GM12873 (cell line): ENCODE measurements at regions not wholly inside any gene's neighbourhood (a gene's known extent, or its start where the extent isn't known, plus 50 kb on each side); places are given as distances from the start of the nearest gene placed in this dataset.

Experiments
- TF ChIP-seq, protein P1 (sequence below): IDR thresholded peaks from 2 replicates; pipeline ENCODE4 v1.5.1; 2012; ENCODE audit warnings: low read depth, mild to moderate bottlenecking, moderate library complexity, low read length, control low read depth; ENCODE audit not compliant: insufficient read depth; ENCODE audit errors: missing control alignments

DNA sequence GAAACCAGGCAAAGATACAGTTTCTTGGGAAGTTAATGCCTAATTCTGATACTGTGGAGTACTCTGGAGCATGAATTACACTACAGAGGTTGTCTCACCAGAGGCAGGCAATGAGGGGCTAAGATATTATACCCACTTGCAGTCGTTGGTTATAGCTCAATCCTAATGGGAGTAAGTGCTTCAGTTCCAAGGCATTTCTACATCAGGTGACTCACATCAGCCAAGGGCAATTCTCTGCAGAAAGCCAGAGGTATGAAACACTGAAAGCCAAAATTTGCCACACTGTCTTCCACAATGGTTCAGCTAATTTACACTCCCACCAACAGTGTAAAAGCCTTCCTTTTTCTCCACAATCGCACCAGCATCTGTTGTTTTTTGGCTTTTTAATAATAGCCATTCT, 174.0 kb upstream of the IL15 start:
- TF ChIP-seq, protein P1, sequence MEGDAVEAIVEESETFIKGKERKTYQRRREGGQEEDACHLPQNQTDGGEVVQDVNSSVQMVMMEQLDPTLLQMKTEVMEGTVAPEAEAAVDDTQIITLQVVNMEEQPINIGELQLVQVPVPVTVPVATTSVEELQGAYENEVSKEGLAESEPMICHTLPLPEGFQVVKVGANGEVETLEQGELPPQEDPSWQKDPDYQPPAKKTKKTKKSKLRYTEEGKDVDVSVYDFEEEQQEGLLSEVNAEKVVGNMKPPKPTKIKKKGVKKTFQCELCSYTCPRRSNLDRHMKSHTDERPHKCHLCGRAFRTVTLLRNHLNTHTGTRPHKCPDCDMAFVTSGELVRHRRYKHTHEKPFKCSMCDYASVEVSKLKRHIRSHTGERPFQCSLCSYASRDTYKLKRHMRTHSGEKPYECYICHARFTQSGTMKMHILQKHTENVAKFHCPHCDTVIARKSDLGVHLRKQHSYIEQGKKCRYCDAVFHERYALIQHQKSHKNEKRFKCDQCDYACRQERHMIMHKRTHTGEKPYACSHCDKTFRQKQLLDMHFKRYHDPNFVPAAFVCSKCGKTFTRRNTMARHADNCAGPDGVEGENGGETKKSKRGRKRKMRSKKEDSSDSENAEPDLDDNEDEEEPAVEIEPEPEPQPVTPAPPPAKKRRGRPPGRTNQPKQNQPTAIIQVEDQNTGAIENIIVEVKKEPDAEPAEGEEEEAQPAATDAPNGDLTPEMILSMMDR: no peak

DNA sequence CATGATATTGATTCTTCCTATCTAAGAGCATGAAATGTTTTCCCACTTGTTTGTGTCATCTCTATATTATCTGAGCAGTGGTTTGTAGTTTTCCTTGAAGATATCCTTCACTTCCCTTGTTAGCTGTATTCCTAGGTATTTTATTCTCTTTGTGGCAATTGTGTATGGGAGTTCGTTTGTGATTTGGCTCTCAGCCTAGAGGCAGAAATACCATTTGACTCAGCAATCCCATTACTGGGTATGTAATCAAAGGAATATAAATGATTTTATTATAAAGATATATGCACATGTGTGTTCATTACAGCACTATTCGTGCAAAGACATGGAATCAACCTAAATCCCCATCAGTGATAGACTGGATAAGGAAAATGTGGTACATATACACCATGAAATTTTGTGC, 172.7 kb upstream of the IL15 start:
- TF ChIP-seq, protein P1: no peak

DNA sequence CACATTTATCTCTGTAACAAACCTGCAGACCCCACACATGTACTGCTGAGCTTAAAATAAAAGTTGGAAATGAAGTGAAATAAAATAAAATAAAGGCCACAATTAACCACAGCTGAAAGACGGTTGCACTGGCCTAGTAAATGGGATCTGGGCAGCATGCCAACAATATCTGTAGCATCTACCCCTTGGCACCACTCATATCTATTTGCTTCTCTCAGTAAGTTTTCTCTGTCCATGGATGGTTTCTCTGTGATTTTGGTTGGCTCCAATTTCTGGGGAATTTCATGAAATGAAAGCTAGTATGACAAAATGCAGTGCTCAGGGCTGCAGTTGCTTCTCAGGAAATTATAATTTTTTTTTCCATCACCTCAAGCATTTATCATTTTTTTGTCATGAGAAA, 172.0 kb upstream of the IL15 start:
- TF ChIP-seq, protein P1: no peak

DNA sequence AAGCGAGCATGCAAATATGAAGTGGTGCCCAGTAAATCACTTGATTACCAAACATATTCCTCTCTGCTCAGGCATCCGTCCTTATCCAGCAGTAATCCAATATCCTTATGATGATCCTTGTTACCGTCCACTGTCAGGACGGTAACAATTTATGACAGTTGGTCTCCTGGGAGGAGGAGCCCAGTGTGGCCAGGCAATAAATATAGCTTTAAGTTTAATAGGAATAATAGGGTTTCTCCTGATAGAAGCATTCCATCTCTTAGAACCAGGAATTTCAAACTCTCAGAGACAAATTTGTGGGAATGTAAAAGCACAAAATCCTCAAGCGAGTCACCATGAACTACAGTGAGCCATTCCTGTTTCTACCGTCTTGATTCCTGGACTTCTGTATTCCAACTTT, 171.2 kb upstream of the IL15 start:
- TF ChIP-seq, protein P1: no peak

DNA sequence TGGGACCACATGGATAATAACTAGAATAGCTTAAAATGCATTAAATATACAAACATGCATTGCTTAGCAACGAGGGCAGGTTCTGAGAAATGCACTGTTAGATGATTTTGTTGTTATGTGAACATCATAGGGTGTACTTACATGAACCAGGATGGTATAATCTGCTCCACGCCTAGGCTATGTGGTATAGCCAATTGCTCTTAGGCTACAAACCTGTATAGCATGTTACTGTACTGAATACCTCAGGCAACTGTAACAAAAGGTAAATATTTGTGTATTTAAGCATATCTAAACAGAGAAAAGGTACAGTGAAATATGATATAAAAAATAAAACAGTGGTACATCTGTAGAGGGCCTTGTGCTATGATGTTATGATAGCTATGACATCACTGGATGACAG, 169.2 kb upstream of the IL15 start:
- TF ChIP-seq, protein P1: no peak

DNA sequence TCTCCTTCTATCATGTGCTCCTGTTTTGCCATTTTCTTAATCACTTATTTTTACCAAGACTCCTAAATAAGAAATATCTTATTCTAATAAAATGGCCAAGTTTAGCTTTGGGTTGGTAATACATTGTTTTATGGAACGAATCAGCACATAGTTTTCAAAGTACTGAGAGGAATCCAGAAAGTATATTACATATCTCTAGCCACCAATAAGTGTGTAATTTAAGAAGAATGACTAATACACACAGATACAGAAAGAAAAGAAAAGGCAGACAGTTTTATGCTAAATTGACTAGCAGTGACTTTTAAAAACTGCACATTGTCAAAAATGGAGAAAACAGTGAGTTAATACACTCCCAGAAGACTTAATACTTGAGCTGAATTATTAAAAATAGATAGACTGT, 167.0 kb upstream of the IL15 start:
- TF ChIP-seq, protein P1: no peak

DNA sequence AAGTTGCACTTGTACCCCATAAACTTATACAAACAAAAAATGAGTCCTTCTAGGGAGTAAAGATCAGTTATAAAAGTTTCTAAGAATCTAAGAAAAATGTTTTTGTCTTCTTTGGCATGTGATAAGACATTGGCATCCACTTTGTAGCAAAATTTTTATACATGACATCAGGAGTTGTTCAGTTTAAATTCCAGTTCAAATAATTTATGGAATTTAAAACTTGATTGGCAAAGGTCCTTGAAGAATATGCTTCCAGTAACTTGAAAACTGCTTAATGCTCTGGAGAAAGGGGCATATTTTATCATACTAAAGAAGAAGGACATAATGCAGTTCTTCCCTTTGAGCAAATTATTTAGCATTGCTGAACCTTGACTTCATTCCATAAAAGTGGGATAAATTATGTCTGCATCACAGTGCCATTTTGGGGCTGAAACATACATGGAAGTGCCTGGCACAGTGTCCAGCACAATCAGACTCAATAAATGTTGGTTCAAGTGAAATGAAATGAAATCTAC, 163.3 kb upstream of the IL15 start:
- TF ChIP-seq, protein P1: no peak
